ENCODE measurements at regions not wholly inside any gene's neighbourhood (a gene's known extent, or its start where the extent isn't known, plus 50 kb on each side); places are given as distances from the start of the nearest gene placed in this dataset.

DNA sequence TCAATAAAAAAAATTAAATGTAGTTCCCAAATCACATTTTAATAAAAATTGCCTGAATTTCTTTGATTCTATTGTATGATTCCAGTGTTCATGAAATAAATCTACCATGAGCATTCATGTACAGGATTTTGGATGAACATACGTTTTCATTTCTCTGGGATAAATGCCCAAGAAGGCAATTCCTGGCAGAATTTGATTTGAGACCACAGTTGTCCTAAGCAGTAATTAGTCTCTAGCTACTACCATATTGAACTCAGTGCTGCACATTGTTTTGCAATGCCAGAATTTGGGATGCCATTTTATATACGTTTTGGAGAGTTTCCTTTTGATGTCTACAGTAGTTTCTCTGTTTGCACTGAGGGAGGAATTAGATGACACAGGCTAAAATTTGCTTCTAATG is 265.3 kb upstream of the HS3ST5 start:
- DNase-seq, result no peak

DNA sequence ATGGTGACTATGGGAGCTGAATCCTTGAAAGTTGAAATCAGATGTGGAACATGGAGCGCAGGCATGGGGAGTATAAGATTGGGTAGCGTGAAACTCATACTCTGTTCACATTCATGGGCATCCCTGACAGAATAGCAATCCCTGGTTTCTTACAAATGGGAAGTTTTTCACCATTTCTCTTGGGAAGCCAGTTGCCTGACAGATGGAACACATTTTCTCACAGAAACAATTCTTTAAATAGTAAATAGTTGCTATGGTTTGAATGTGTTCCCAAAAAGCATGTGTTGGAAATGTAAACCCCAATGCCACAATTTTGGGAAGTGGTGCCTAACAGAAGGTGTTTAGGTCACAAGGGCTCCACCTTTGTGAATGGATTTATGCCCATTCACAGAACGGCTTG is 262.8 kb upstream of the HS3ST5 start:
- peak; percentile 6 for DNase-seq

DNA sequence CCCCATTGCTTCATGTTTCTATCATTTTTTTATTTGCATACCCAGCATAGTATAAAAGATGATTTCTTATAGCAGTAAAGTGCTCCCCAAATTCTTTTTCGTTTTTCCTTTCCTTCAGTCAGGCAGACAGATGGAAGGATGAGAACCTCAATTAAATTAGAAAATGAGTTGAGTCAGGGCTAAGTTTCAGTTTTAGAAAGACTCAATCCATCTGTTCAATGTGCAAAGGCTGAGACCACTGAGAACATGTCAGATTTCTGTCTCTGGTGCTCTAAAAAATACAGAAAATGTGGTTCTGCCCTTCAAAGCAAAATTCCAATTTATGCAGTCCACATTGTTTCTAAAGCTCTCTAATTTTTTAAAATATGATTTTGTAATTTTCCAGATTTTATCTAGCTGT is 257.6 kb upstream of the HS3ST5 start:
- peak; percentile 13 for DNase-seq

DNA sequence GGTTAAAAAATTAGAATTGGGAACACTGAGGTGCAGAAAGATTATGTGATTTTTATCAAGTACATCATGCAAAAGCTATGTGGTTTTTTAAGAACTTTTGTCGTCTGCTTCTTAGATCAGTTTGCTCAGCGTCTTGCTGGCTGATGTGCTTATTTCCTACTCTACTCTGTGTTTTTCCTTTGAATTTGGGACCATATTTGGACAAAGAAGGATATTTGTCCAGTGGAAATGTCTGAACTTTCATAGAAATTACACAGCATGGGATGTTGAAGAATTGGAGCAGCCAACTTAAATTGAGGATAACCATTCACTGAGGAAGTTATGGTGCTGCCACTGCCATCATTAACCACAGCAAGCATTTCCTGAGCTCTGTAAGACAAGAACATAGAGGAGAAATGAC is 252.8 kb upstream of the HS3ST5 start:
- DNase-seq, result no peak

DNA sequence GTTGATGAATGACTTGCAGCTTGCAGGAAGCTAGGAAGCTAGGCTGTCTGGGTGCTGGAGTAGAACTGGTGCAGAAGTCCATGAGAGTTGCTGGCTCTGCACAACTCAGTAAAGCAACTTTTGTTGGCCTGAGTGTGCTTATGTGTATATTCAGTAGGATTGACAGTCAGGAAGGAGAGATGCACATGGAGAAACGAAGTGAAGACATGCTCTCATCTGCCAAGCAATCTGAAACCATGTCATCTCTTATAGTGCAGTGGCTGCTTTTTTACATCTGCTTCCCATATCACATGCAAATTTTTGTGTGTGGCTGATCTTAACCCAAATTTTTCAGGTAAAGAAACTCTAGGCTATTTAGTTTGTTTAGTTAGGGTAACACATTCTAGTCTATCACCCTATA is 252.4 kb upstream of the HS3ST5 start:
- no peak for DNase-seq

DNA sequence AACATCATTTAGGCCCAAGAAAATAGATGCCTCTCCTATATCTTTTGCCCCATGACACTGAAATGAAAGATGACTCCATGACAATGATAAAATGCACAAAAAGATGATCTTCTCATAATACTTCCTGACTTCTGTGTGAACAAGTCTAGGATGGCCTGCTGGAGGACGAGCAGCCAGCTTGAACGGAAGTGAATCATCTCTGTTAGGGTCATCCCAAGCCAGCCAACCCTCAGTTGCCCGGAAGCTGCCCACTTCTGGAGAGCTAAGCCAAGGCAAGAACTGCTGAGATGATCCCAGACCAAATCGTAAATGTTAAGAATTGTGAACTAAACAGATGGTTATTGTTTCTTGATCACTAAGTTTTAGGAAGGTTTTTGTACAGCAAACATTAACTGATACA is 249.7 kb upstream of the HS3ST5 start:
- DNase-seq, result no peak

DNA sequence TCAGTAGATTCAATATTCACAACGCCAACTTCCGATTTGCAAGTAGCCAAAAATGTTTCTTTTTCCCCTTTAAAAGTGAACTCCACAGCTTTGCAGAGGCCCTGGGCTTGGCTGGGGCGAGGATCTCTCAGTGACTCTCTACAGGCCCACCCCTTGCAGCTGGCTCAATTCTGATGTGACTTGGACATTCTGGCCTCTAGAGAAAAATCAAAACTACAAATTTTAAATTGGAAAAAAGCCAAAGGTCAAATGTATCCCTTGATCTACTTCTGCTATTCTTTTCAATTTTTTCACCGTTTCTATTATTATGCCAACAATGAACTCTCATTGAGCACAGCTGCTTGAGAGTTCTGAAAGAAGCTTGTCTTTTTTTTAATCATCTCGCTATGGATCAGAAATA is 245.9 kb upstream of the HS3ST5 start:
- DNase-seq, result no peak

DNA sequence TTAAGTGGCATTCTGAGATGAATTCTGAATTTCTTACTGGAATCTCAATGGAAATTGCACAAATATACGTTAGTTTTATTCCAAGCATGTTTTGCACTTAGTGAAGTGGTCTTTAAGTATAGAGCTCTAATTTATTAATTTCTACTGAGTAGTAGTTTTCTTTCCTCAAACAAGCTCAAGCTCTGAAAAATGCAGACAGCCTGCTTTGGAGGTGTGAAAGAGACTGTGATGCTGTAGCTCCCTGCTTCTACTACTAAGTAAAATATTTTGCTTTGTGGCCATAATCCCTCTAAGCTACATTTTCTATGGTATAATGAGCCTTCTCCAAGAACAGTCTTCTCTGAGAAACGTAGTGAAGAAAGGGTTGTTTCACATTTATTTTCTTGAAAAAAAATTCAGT is 243.5 kb upstream of the HS3ST5 start:
- DNase-seq, result no peak

DNA sequence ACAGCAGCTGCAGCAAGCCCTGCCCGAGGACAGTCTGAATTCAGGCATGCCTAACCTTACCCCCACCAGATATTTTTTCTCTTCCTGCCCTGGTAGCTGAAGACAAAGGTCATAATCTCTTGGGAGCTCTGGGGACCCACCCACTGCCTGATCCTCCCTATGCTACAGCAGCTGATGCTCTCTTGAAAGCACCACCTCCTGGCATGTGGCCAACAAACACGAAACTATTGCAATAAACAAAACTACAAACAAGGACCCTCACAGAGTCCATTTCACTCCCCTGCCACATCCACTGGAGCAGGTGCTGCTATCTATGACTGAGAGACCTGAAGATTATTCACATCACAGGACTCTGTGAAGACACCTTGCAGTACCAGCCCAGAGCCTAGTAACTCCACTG is 238.5 kb upstream of the HS3ST5 start:
- DNase-seq, result no peak

DNA sequence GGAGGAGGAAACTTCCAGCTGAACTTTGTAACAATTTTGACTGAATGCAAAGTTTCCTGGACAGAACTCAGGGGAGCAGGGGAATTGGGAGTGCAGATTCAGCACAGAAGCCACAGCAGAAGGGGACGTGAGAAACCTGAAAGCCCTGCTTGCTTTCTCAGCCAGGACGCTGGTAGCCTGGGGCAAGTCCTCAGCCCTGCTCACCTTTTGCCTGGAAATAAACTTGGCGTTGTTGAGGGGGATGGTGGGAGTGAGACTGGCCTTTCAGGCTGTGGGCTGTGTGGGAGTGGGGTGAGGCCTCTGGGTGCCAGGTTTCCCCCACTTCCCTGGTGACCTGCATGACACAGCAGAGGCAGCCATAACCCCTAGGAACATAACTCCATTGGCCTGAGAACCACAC is 238.1 kb upstream of the HS3ST5 start:
- no peak for DNase-seq

DNA sequence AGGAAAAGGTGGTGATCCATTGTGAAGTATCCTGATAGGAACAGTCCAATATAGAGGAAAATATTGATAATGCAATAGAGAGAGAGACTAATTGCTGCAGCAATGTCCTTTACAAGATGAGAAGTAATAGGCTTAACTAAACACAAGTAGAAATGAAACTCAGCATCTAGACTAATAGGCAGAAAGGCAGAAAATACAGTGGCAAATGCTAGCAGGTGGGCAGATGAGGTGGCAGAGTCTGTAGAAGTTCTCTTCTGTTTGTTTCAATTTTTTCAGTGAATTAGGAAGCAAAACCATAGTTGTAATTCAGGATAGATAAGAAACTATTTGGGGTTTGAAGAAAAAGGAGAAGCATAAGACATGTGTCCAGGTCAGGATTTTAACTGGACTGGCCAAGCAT is 236.7 kb upstream of the HS3ST5 start:
- no peak for DNase-seq

DNA sequence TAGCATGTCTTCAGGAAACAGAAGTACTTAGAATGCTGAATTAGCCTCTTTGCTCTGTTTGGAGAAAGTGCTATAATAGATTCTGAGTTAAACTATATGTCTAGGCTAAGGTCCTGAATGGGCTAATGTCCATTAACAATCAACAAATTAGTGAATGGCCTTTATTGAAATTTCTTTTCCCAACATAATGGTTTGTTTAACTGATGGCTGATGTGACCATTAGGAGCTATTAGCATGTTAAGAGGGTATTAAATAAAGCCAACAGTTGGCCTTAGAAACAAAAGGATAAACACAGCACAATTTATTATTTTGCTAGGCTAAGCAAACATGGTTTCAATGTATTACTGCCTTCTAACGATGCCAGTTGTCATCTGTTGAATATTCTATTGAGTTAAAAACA is 234.3 kb upstream of the HS3ST5 start:
- no peak for DNase-seq

DNA sequence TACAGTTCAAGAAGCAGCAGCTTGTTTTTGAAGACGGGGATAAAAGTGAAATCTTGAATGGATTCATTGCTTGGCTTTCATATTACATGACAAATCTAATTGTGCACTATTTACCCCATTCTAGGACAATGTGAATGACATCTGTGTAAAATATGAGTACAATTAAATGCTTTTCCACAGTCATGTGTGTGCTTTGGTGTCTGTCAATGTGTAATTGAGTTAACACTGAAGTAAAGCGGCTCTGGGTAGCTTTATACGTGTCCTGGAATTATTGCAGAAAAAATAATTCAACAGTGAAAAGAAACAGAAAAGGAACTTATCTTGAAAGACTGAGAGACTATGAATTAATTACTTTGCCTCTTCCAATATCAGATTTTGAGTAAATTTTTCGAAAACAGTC is 233.5 kb upstream of the HS3ST5 start:
- no peak for DNase-seq

DNA sequence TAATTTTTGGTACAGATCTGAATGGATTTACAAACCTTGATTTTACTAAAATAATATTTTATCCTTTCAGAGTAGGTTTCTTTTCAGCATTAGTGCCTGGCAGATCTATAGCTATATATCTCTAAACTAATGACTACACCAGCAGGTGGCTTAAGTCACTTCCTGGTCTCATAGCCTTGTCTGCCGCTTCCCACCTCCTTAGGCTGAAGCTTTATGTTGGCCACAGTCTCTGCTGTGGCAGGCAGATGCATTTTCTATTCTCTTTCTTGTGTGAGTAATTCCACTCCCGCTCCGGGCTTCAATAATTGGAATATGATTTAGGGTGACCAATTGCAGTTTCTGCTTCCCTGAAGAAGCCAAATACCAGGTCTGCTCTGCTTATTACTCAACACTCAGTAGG is 226.8 kb upstream of the HS3ST5 start:
- no peak for DNase-seq

DNA sequence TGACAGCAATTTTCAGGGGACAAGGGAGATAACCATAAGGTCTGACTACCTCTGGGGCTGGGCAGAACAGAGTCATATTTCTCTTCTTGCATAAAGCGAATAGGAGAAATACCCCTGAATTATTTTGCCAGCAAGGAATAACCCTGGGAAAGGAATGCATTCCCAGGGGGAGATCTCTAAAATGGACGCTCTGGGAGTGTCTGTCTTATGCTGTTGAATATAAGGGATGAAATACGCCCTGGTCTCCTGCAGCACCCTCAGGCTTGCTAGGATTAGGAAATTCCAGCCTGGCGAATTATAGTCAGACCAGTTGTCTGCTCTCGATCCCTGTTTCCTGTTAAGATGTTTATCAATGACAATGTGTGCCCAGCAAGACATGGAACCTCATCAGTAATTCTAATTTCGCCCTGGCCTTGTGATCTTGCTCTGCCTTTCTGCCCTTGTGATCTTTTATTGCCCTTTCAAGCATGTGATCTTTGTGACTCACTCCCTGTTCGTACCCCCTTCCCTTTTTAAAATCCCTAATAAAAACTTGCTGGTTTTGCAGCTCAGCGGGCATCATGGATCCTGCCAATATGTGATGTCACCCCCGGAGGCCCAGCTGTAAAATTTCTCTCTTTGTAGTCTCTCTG is 221.6 kb upstream of the HS3ST5 start:
- DNase-seq, result no peak

DNA sequence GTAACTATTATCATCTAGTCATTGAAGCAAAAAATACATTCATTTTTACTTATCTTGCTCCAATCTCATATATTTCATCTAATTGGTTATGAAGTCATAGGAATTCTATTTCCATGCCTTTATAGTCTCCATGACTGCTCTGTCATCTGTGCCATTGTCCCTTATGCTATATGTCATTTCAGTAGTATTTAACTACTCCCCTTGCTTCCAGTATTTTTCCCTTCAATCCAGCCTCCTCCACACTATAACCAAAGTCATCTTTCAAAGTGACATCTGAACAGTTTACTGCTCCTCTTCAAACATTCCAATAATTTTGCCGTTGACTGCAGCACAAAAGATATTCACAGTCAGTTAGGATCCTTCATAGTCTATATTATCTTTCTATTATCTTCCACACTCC is 216.6 kb upstream of the HS3ST5 start:
- no peak for DNase-seq

DNA sequence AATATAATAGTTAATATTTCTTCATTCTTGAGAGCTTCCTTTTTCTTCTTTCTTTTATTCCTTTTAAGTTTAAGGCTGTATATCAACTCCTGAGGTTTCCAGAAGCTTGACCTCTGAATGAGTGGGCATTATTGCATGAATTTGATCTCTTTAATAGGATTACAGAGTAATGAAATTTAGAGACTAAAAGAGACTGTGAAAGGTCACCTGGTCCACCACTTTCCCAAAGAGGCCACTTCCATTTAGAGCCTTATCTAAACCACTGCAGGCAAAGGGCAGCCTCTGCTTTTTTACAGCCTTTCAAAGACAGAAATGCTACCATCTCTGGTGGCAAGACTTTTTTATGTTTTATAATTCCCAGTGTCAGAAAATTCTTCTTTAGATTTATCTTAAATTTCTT is 215.3 kb upstream of the HS3ST5 start:
- no peak for DNase-seq

DNA sequence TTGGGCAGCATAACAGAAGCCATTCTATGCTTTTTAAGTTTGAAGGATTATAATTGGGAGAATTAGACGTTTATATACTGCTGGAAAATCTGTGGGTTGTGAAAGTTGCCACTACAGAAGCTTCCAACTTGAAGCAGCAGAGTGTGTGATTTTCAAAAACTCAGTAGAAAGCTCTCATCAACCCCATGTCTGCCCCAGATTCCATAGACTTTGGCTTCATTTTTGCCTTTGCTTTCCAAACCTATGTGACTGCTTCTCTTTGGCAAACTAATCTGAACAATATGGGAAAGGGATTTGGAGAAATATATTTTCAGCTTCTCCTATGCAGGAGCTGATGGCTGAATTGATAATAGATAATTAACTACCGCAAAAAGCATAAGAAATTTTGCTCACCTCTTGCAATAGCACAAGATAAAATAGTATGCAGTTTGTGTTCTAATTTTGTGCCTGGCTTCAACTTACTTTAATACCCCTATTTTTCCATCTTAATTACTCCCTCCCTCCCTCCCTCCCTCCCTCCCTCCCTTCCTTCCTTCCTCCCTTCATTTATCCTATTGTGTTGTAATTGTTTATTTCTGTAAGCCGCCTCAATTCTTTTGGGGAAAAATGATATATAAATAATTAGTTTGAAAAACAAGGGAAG is 214.1 kb upstream of the HS3ST5 start:
- DNase-seq, result no peak

DNA sequence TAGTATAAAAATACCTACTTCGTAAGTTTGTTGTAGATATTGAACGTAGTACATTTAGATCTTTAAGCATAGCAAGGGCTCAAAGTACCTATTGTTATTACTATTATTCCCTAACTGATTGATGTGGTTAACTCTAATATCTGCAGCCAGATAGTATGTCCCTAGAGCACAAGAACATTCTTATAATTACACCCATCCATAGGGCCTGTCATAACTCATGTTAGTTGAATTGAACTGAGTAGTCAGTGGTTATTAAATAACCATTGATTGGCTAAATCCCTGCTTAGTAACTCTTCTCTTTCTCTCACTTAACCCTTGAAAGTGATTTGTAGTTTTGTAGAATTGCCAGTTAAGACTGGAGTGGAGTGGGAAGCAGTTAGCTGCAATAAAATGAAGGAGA is 207.5 kb upstream of the HS3ST5 start:
- no peak for DNase-seq

DNA sequence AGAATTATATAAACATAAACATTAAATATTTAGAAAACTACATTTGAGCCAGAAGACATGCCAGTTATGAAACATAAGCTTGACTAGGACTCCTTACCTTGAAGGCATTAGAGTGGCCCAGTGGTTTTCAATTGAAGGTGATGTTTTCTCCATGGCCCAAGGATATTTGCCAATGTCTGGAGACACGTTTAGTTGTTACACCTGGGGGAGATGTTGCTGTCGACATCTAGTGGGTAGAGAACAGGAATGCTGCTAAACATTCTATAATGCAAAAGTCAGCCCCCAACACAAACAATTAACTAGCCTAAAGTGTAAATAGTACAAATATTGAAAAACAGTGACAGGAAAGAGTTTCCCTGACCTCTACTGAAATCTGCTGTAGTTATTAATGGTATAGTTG is 200.9 kb upstream of the HS3ST5 start:
- no peak for DNase-seq

DNA sequence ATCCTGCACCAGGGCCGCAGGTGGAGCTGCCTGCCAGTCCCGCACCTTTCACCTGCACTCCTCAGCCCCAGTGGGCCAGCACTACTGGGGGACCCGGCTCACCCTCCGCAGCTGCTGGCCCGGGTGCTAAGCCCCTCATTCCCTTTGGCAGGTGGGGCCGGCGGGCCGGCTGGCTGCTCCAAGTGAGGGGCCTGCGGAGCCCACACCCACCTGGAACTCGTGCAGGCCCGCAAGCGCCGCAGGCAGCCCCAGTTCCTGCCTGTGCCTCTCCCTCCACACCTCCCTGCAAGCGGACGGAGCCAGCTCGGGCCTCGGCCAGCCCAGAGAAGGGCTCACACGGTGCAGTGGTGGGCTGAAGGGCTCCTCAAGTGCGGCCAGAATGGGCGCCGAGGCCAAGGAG is 199.0 kb upstream of the HS3ST5 start:
- DNase-seq, result no peak

DNA sequence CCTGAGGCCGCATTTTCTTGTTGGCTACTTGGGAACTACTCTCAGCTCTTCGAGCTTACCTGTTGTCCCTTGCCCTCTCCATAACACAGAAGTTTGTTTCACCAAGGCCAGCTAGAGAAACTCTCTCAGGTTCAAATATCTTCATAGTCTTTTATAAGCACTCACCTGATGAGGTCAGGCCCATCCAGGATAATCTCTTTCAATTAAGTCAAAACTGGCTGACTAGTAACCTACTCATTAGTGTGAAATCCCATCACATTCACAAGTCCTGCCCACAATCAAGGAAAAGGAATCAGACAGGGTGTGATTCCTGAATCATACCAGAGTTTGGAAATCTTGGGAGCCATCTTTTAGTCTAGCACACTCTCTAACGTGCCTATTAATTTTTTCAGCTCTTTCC is 195.2 kb upstream of the HS3ST5 start:
- no peak for DNase-seq

DNA sequence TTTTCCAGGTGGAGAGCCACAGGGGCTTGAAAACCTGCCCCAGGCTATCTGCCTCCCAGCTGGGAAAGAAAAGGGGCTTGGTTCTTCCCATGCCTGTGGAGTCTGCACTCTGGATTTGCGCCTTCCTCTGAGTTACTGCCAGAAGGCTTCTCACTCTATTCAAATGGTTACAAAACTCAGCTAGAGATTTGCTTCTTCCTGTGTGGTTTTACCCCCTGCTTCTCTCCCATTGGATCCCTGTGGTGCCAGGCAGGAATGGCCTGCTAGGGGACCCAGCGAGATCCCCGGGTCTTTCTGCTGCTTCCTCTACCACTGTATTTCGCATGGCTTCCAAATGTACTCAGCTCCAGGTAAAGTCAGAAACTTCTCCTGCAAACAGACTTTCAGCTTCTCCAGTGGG is 192.0 kb upstream of the HS3ST5 start:
- DNase-seq, result no peak

DNA sequence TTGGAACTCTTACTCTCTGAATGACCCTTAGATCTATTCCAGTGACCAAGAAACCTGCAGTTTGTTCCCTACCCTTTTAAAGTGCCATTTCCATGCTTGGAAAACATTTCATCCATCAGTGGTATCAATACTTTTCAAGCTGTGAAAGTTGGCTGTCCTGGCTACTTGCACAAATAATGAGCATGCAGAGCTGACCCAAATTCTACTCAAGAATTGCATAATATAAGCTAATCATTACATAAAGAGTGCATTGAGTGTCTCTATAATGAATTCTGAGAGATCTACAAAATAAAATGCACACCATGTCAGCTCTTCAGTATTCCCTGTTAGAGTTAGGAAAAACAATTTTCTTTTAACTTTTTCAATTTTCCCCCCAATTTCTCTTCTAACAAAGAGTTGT is 181.3 kb upstream of the HS3ST5 start:
- no peak for DNase-seq

DNA sequence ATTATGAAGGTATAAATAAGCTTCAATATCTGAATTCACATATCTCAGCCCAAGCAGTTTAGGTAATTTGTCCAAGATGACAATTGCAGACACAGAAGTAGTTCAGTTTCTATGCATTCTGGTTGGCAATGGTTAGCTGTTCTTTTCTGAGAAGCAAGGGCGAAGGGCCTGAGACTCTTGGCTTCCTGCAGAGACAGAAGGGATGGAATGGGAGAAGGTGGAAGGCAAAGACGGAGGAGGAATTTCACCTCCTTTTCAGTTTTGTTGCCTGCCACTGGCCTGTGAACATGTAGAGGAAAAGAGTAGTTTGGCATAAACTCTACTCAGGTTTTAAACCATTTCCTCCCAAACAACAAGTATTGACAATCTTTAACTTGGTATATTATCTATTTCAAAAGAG is 180.7 kb upstream of the HS3ST5 start:
- DNase-seq, result no peak

DNA sequence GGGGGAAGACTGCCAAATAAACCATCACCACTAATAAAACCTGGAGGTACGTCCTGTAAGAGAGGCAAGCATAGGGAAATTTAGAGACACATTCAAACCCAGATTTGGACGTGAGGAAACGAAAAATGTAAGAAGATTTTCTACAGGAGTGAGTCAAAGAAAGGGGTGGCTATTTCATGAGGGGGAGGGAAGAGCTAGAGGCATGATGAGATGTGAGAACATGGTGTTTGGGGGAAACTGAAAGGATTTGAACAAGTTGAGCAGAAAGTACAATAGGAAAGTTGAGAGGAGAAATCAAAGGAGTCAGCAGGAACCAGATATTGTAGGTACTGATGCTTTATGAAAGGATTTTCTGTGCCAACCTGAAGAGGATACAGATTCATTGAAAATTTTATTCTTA is 179.1 kb upstream of the HS3ST5 start:
- no peak for DNase-seq
